Neuronal stem cell (in vitro differentiated cells): ENCODE measurements at regions not wholly inside any gene's neighbourhood (a gene's known extent, or its start where the extent isn't known, plus 50 kb on each side); places are given as distances from the start of the nearest gene placed in this dataset. TPM values are rescaled to one million over a fixed set of nuclear protein-coding genes. Genes with fewer than 3 reads are reported as not detected.

Experiments
- DNase-seq: peaks from one replicate; pipeline ENCODE4 v3.0.0-alpha.2; 2013; ENCODE audit warnings: low spot score
- H2AFZ ChIP-seq: one replicate; pipeline ENCODE4 v1.6.1; 2013; ENCODE audit warnings: mild to moderate bottlenecking, low read length, inconsistent platforms
- H2AK5ac ChIP-seq: 2 replicates; pipeline ENCODE4 v1.6.1; 2013; ENCODE audit warnings: low read depth, mild to moderate bottlenecking, inconsistent platforms, low read length, moderate library complexity, mixed read lengths
- H2BK120ac ChIP-seq: 2 replicates; pipeline ENCODE4 v1.6.1; 2013; ENCODE audit warnings: low read depth, mild to moderate bottlenecking, inconsistent platforms, low read length, moderate library complexity, mixed read lengths
- H2BK12ac ChIP-seq: one replicate; pipeline ENCODE4 v1.6.1; 2013; ENCODE audit warnings: low read length, inconsistent platforms
- H2BK15ac ChIP-seq: 2 replicates; pipeline ENCODE4 v1.6.1; 2013; ENCODE audit warnings: mild to moderate bottlenecking, low read length, inconsistent platforms, mixed read lengths
- H2BK5ac ChIP-seq: one replicate; pipeline ENCODE4 v1.6.1; 2013; ENCODE audit warnings: inconsistent platforms, mild to moderate bottlenecking, low read length, moderate library complexity
- H3K14ac ChIP-seq: one replicate; pipeline ENCODE4 v1.6.1; 2013; ENCODE audit warnings: low read length, inconsistent platforms
- H3K18ac ChIP-seq: 2 replicates; pipeline ENCODE4 v1.6.1; 2013; ENCODE audit warnings: low read length, inconsistent platforms
- H3K23ac ChIP-seq: 2 replicates; pipeline ENCODE4 v1.6.1; 2013; ENCODE audit warnings: low read depth, mild to moderate bottlenecking, mixed read lengths, low read length, inconsistent platforms; ENCODE audit not compliant: poor library complexity
- H3K27ac ChIP-seq: replicated peaks from 3 replicates; pipeline ENCODE4 v1.5.1; 2013; ENCODE audit warnings: low read length, inconsistent platforms
- H3K27me3 ChIP-seq, 3 experiments: 2 replicates each; pipeline ENCODE4 v1.6.1; 2013; ENCODE audit warnings: low read length in 3 of 3, mild to moderate bottlenecking in 2 of 3, inconsistent platforms in 1 of 3, low read depth in 1 of 3, mixed read lengths in 1 of 3, moderate library complexity in 1 of 3; ENCODE audit not compliant: control insufficient read depth in 3 of 3, insufficient read depth in 3 of 3
- H3K36me3 ChIP-seq, 2 donors: replicated peaks in 1 of 2; 2 replicates each; pipeline ENCODE4 v1.6.1; 2013; ENCODE audit warnings: low read length in 2 of 2; ENCODE audit not compliant: control insufficient read depth in 2 of 2, insufficient read depth in 2 of 2
- H3K4ac ChIP-seq: 2 replicates; pipeline ENCODE4 v1.6.1; 2013; ENCODE audit warnings: inconsistent platforms, mild to moderate bottlenecking, low read length, moderate library complexity
- H3K4me1 ChIP-seq, 2 donors: 1 replicate in 1 of 2; 2 replicates in 1 of 2; pipeline ENCODE4 v1.6.1; 2013; ENCODE audit warnings: low read length in 2 of 2, low read depth in 1 of 2; ENCODE audit not compliant: control insufficient read depth in 2 of 2, insufficient read depth in 1 of 2
- H3K4me2 ChIP-seq: one replicate; pipeline ENCODE4 v1.6.1; 2013; ENCODE audit warnings: mild to moderate bottlenecking, low read length, inconsistent platforms; ENCODE audit not compliant: insufficient read depth, poor library complexity, severe bottlenecking
- H3K4me3 ChIP-seq, 2 donors: 2 replicates each; pipeline ENCODE4 v1.5.1; 2013; ENCODE audit warnings: low read length in 2 of 2, mild to moderate bottlenecking in 2 of 2, inconsistent platforms in 1 of 2, moderate library complexity in 1 of 2
- H3K79me1 ChIP-seq: one replicate; pipeline ENCODE4 v1.6.1; 2013; ENCODE audit warnings: low read depth, mild to moderate bottlenecking, inconsistent platforms, low read length, moderate library complexity
- H3K9ac ChIP-seq: one replicate; pipeline ENCODE4 v1.6.1; 2013; ENCODE audit warnings: mild to moderate bottlenecking, low read depth, low read length, inconsistent platforms; ENCODE audit not compliant: poor library complexity
- H3K9me3 ChIP-seq, 2 donors: replicated peaks in 1 of 2; 2 replicates each; pipeline versions ENCODE3 to v1.6.1; 2013; ENCODE audit warnings: low read length in 2 of 2, mild to moderate bottlenecking in 2 of 2, inconsistent platforms in 1 of 2, low read depth in 1 of 2, mixed read lengths in 1 of 2, moderate library complexity in 1 of 2; ENCODE audit not compliant: control insufficient read depth in 2 of 2, insufficient read depth in 1 of 2
- H4K8ac ChIP-seq: one replicate; pipeline ENCODE4 v1.6.1; 2013; ENCODE audit warnings: low read depth, mild to moderate bottlenecking, inconsistent platforms, low read length, moderate library complexity
- H4K91ac ChIP-seq: one replicate; pipeline ENCODE4 v1.6.1; 2013; ENCODE audit warnings: low read length, low read depth, mild to moderate bottlenecking, inconsistent platforms; ENCODE audit not compliant: poor library complexity
- WGBS, 2 donors: extraction: QIAGEN DNeasy Blood & Tissue Kit; methylation state at CpG; one replicate each; pipeline ENCODE4 v1.1.7; 2013; ENCODE audit warnings: missing lambda C conversion rate in 2 of 2, mixed read lengths in 1 of 2; ENCODE audit not compliant: insufficient read length in 2 of 2, insufficient replicate concordance in 1 of 2; ENCODE audit errors: extremely low coverage in 2 of 2; 5-methylcytosine and 5-hydroxymethylcytosine counted together
- small RNA-seq: library from polyadenylated mRNA; stranded (forward); fragments of <200 nt; extraction: miRNeasy Mini kit (QIAGEN cat#:217004); gene quantifications from one replicate; pipeline ENCODE3, GENCODE V24; 2013; ENCODE audit not compliant: insufficient read depth

DNA sequence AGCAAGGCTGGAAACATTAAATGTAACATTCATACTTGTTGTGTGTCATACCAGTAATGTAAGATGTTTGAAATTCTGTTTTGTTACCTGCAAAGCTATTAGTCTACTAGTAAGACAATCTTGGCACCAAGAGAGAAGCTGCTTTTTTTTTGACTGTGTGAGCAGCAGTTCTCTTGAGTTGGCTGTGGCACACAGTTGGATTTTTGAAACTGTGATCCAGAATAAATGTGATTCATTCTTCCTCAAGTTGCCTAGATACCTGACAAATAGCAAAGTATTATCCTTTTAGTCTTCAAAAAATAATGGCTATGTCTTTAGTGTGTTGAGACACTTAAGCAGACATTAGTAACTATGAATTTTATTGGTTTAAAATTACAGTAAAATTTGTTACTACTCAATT lies 57.2 kb upstream of the HAPLN1 start:
- Histone ChIP-seq H3K27ac (no peak overlapping the region), H3K79me1 (no peaks in the 10 kb centered on the region), H3K23ac (no peak overlapping the region), H3K36me3 (no peaks in the 10 kb centered on the region), H3K4me3 (no peak overlapping the region), H2AFZ (no peak overlapping the region), H3K4me1 (no peaks in the 10 kb centered on the region), H3K14ac (no peak overlapping the region), H3K9ac (no peak overlapping the region), H3K18ac (no peak overlapping the region), H2AK5ac (no peak overlapping the region), H4K8ac (no peak overlapping the region), H2BK5ac (no peak overlapping the region), H2BK12ac (no peak overlapping the region), H4K91ac (no peak overlapping the region), H3K4me2 (no peak overlapping the region), H3K9me3 (peaks cover 0 to 2% of the 10 kb centered on the region in 2 donors), H2BK15ac (no peak overlapping the region), H2BK120ac (no peak overlapping the region), H3K4ac (no peak overlapping the region), H3K27me3 (no peaks in the 10 kb centered on the region)
- no peak for DNase-seq

GRCh38 chr5:83776437-83777031 lies 55.9 kb upstream of the HAPLN1 start:
- no CpG with 5 or more reads among the region's 1 CpG for WGBS, 2 donors

More at GRCh38 chr5:83776437-83777031, 55.9 kb upstream of the HAPLN1 start:
- H3K27me3 ChIP-seq = no peaks in the 10 kb centered on the region
- H4K91ac ChIP-seq = no peak overlapping the region
- H2AK5ac ChIP-seq = no peak overlapping the region
- H3K9ac ChIP-seq = no peak overlapping the region
- no peaks in the 10 kb centered on the region for H3K79me1 ChIP-seq
- H2BK5ac ChIP-seq = no peak overlapping the region
- no peak overlapping the region for H3K4ac ChIP-seq
- no peak for DNase-seq
- no peak overlapping the region for H3K27ac ChIP-seq
- H3K23ac ChIP-seq = no peak overlapping the region
- no peak overlapping the region for H3K4me2 ChIP-seq
- H2AFZ ChIP-seq = no peak overlapping the region
- no peak overlapping the region for H3K18ac ChIP-seq
- no peak overlapping the region for H2BK15ac ChIP-seq
- H2BK120ac ChIP-seq = no peak overlapping the region
- no peak overlapping the region for H4K8ac ChIP-seq
- peaks cover 0 to 2% of the 10 kb centered on the region in 2 donors for H3K9me3 ChIP-seq
- H3K14ac ChIP-seq = no peak overlapping the region
- H3K4me1 ChIP-seq = no peaks in the 10 kb centered on the region
- no peak overlapping the region for H2BK12ac ChIP-seq
- no peaks in the 10 kb centered on the region for H3K36me3 ChIP-seq
- H3K4me3 ChIP-seq = no peak overlapping the region

Small RNA genes in the stretch of these regions (small RNA-seq; reads per million reads assigned to genes)
- not detected for gene RNU4-11P
